Heart right ventricle (tissue), 16 donors: ENCODE measurements at regions not wholly inside any gene's neighbourhood (a gene's known extent, or its start where the extent isn't known, plus 50 kb on each side); places are given as distances from the start of the nearest gene placed in this dataset.

ENCODE experiments used
- ATAC-seq, 8 donors: fragments of 200-7000 bp; cut with Tn5 transposase; one replicate each; pipeline ENCODE4 v1.9.1; 2020; ENCODE audit warnings: mild to moderate bottlenecking in 8 of 8, moderate library complexity in 8 of 8, moderate number of reproducible peaks in 1 of 8
- DNase-seq, 2 donors: peaks; one replicate each; pipeline ENCODE4 v3.0.0-alpha.2; 2020
- H3K27ac ChIP-seq, 10 donors: fragments of 200-600 bp; sonication (generic) in 2 of 10; one replicate each; pipeline versions ENCODE4 v1.5.0 to v1.8.0; 2020 to 2022; ENCODE audit warnings: mild to moderate bottlenecking in 3 of 10
- H3K27me3 ChIP-seq, 7 donors: fragments of 200-600 bp; one replicate each; pipeline ENCODE4 v1.8.0; 2021 to 2022; ENCODE audit warnings: mild to moderate bottlenecking in 2 of 7
- H3K36me3 ChIP-seq, 9 donors: fragments of 200-600 bp; sonication (generic) in 1 of 9; one replicate each; pipeline versions ENCODE4 v1.5.0 to v1.8.0; 2020 to 2022; ENCODE audit warnings: mild to moderate bottlenecking in 2 of 9
- H3K4me1 ChIP-seq, 9 donors: fragments of 200-600 bp; sonication (generic) in 1 of 9; one replicate each; pipeline versions ENCODE4 v1.5.0 to v1.8.0; 2020 to 2022; ENCODE audit warnings: mild to moderate bottlenecking in 4 of 9
- H3K4me3 ChIP-seq, 10 donors: fragments of 200-600 bp; sonication (generic) in 2 of 10; one replicate each; pipeline versions ENCODE4 v1.5.0 to v1.8.0; 2020 to 2022; ENCODE audit warnings: mild to moderate bottlenecking in 7 of 10, moderate library complexity in 2 of 10
- H3K9me3 ChIP-seq, 11 donors: fragments of 200-600 bp in 10 of 11; sonication (generic) in 2 of 11; one replicate each; pipeline versions ENCODE4 v1.5.0 to v1.8.0; 2013 to 2022; ENCODE audit warnings: mild to moderate bottlenecking in 2 of 11, control low read depth in 1 of 11, moderate library complexity in 1 of 11
- CTCF ChIP-seq, 9 donors: fragments of 200-600 bp; sonication (generic) in 2 of 9; IDR thresholded peaks; one replicate each; pipeline versions ENCODE4 v1.5.0 to v1.8.0; 2021 to 2022; ENCODE audit warnings: antibody characterized with exemption in 9 of 9, mild to moderate bottlenecking in 5 of 9, moderate library complexity in 1 of 9
- WGBS, 2 donors: extraction: QIAGEN DNeasy Blood & Tissue Kit; methylation state at CpG; one replicate each; pipeline ENCODE4 v1.1.7; 2013; ENCODE audit warnings: inconsistent platforms in 1 of 2; 5-methylcytosine and 5-hydroxymethylcytosine counted together
- intact Hi-C, 10 donors: fragments of 100-400 bp; cut with DNase I; formaldehyde crosslinking; loops; one replicate each; pipeline versions ENCODE4 v1.11.1 to v1.14.2; 2022
- donor health status: Arrhythmogenic right ventricular cardiomyopathy.
- donor health status: ischemic (EF 13 %, LVEDD 7.1; RV severe dilation, severe dysfunction).
- donor health status: healthy with polysubstance abuse.
- donor health status: DM: no; HTN: yes; CAD: no.
- donor health status: DM: no; HTN: no; CAD: no.
- donor health status: ischemic (EF 25% LVEDD 6.9; RV normal size, moderate dysfunction).
- donor health status: ischemic (EF 25% LVEDD 5.7; RV mildly dilated, moderate dysfunction).
- donor health status: healthy.
- donor health status: DM: yes; HTN: yes; CAD: no.
- donor health status: Ischemic cardiomyopathy.
- donor health status: ischemic (EF 35%, LVEDD 5.7; RV mildly dilated, moderate dysfunction).
- donor health status: nonischemic (EF 11% LVEDD 7.7; RV severe dilation, severe dysfunction).
- donor health status: DM: yes; HTN: yes; CAD: no.
- donor health status: PGD.
- donor health status: ischemic (EF 29% LVEDD 5.4; RV normal size, mild dysfunction).
- donor health status: nonischemic (EF 23%, LVEDD 6.1; RV moderate dilation, normal function).

GRCh38 chr20:17083738-17084137 lies 143.1 kb upstream of the PCSK2 start:
- WGBS, 2 donors: 31 to 35% methylated on average over 1 of the region's 1 CpG
- no peaks in the 10 kb centered on the region for H3K36me3 ChIP-seq
- H3K9me3 ChIP-seq: peaks cover 0 to 14% (median 0%) of the 10 kb centered on the region in 11 donors
- no peak for TF ChIP-seq CTCF (IDR thresholded peaks at IDR 0.05)
- no peaks in the 10 kb centered on the region for H3K27me3 ChIP-seq
- no peaks in the 10 kb centered on the region for H3K4me1 ChIP-seq
- ATAC-seq (no peak), DNase-seq (no peak)
- intact Hi-C loops: no loop called here
- H3K27ac ChIP-seq: no peak overlapping the region
- H3K4me3 ChIP-seq: no peak overlapping the region

GRCh38 chr20:17084909-17085308 lies 141.9 kb upstream of the PCSK2 start:
- peaks cover 0 to 14% (median 0%) of the 10 kb centered on the region in 11 donors for H3K9me3 ChIP-seq
- 60 to 77% methylated on average over 3 of the region's 3 CpGs for WGBS, 2 donors
- ATAC-seq (no peak), DNase-seq (no peak)
- no peak overlapping the region for H3K27ac ChIP-seq
- TF ChIP-seq CTCF (IDR thresholded peaks at IDR 0.05): no peak
- H3K4me3 ChIP-seq: no peak overlapping the region
- H3K27me3 ChIP-seq: no peaks in the 10 kb centered on the region
- H3K36me3 ChIP-seq: no peaks in the 10 kb centered on the region
- no peaks in the 10 kb centered on the region for H3K4me1 ChIP-seq
- intact Hi-C loops: no loop called here

- ATAC-seq (no peak), DNase-seq (no peak)
- H3K27ac ChIP-seq: no peak overlapping the region
- no peaks in the 10 kb centered on the region for H3K36me3 ChIP-seq
- peaks cover 0 to 5% (median 0%) of the 10 kb centered on the region in 11 donors for H3K9me3 ChIP-seq
- H3K4me1 ChIP-seq: no peaks in the 10 kb centered on the region
- no peak overlapping the region for H3K4me3 ChIP-seq
- intact Hi-C loops: no loop called here
- 63 to 66% methylated on average over 4 of the region's 4 CpGs for WGBS, 2 donors
- no peaks in the 10 kb centered on the region for H3K27me3 ChIP-seq
- no peak for TF ChIP-seq CTCF (IDR thresholded peaks at IDR 0.05)
Measured at GRCh38 chr20:17093782-17094181, 133.1 kb upstream of the PCSK2 start.

GRCh38 chr20:17097603-17098002 lies 129.2 kb upstream of the PCSK2 start:
- 35 to 51% methylated on average over 4 of the region's 4 CpGs for WGBS, 2 donors
- ATAC-seq (no peak), DNase-seq (no peak)
- Histone ChIP-seq H3K36me3 (no peaks in the 10 kb centered on the region), H3K4me3 (no peak overlapping the region), H3K27ac (no peak overlapping the region), H3K27me3 (no peaks in the 10 kb centered on the region), H3K9me3 (peaks cover 0 to 5% (median 0%) of the 10 kb centered on the region in 11 donors), H3K4me1 (no peaks in the 10 kb centered on the region)
- TF ChIP-seq CTCF (IDR thresholded peaks at IDR 0.05): no peak
- intact Hi-C loops: no loop called here
